GM13977 (cell line): ENCODE measurements at regions not wholly inside any gene's neighbourhood (a gene's known extent, or its start where the extent isn't known, plus 50 kb on each side); places are given as distances from the start of the nearest gene placed in this dataset.

Experiments used
- DNase-seq: peaks from one replicate; pipeline ENCODE4 v3.0.0; 2012; ENCODE audit warnings: low spot score
- in situ Hi-C: fragments of 300-500 bp; cut with MboI; formaldehyde crosslinking; loops from one replicate; pipeline ENCODE4 v1.12.0; 2022; ENCODE audit warnings: low sequenced_read_pairs, low pct_unique_long_range_greater_than_20kb, mixed read lengths, inconsistent platforms; ENCODE audit not compliant: unreplicated experiment
- TF ChIP-seq, protein P1 (sequence below): IDR thresholded peaks from 2 replicates; pipeline ENCODE4 v1.5.1; 2012; ENCODE audit warnings: mild to moderate bottlenecking, control low read depth; ENCODE audit not compliant: insufficient read depth; ENCODE audit errors: extremely low read depth, missing control alignments

- in situ Hi-C loops: no loop called here
- DNase-seq: no peak
These were observed 477.7 kb upstream of the ZNF385D start for GRCh38 chr3:22228705-22229104.

DNA sequence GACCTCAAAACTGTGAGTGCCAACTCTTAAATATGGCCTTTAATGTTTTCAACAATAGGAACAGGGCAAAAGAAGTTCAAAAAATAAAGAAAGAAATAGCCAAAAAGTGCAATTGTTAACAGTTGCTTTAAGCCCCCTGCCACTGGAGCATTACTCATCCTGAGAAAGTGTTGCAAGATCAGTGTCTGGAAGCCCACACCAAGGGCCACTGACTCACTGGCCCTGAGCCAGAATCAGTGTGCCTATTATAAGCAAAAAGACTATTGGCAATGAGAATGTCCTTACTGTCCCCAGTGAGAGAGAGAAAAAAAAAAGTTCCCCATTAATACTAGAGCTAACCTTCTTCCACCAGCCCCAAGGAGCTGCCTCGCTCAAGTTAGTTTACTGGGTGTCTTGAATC, 480.1 kb upstream of the ZNF385D start:
- no peak for DNase-seq
- in situ Hi-C loops: no loop called here
- TF ChIP-seq, protein P1, sequence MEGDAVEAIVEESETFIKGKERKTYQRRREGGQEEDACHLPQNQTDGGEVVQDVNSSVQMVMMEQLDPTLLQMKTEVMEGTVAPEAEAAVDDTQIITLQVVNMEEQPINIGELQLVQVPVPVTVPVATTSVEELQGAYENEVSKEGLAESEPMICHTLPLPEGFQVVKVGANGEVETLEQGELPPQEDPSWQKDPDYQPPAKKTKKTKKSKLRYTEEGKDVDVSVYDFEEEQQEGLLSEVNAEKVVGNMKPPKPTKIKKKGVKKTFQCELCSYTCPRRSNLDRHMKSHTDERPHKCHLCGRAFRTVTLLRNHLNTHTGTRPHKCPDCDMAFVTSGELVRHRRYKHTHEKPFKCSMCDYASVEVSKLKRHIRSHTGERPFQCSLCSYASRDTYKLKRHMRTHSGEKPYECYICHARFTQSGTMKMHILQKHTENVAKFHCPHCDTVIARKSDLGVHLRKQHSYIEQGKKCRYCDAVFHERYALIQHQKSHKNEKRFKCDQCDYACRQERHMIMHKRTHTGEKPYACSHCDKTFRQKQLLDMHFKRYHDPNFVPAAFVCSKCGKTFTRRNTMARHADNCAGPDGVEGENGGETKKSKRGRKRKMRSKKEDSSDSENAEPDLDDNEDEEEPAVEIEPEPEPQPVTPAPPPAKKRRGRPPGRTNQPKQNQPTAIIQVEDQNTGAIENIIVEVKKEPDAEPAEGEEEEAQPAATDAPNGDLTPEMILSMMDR: no peak

More at GRCh38 chr3:22228705-22229104, 477.7 kb upstream of the ZNF385D start:
- TF ChIP-seq, protein P1: no peak

DNA sequence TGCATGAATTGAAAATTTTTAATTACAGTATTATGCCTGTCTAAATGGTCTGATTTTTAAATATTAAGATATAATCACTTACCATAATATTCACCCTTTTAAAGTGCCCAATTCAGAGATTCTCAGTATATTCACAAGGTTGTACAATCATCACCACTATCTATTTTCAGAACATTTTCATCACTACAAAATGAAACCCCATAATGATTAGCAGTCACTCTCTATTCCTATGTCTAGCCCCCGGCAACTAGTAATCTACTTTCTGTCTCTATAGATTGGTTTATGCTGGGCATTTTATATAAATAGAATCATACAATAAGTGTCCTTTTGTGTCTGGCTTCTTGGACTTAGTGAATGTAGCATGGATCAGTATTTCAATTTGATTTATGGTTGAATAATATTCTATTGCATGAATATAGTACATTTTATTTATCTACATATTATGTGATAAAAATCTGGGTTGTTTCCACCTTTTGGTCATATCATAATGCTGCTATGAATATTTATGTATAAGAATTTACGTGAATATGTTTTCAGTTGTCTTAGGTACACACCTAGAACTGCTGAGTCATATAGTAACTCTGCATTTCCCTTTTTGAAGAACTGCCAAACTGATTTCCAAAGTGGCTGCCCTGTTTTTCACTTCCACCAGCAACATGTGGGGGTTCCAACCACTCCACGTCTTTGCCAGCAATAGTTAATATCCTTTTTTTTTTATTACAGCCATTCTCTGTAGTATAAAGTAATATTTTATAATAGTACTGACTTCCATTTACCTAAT, 485.7 kb upstream of the ZNF385D start:
- TF ChIP-seq, protein P1: no peak
- in situ Hi-C loops: no loop called here
- DNase-seq: no peak

DNA sequence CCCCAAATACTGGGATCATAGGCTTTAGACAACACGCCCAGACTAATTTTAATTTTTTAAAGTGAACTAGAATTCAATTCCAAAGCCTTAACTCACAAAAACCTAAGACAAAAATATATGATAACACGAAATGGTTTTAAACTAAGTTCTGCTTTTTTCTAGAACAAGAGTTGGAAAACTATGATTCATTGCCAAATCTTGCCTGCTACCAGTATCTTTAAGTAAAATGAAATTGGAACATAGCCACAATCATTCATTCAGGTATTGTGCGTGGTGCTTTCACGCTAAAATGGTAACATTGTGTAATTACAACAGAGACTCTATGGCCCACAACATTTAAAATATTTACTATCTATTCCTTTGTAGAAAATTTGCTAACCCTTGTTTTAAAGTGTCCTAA, 488.0 kb upstream of the ZNF385D start:
- in situ Hi-C loops: no loop called here
- no peak for DNase-seq

GRCh38 chr3:22241110-22241509, 490.1 kb upstream of the ZNF385D start:
- TF ChIP-seq, protein P1: no peak
- DNase-seq: no peak
- in situ Hi-C loops: no loop called here

More for the DNA sequence above, 488.0 kb upstream of the ZNF385D start:
- TF ChIP-seq, protein P1: no peak

DNA sequence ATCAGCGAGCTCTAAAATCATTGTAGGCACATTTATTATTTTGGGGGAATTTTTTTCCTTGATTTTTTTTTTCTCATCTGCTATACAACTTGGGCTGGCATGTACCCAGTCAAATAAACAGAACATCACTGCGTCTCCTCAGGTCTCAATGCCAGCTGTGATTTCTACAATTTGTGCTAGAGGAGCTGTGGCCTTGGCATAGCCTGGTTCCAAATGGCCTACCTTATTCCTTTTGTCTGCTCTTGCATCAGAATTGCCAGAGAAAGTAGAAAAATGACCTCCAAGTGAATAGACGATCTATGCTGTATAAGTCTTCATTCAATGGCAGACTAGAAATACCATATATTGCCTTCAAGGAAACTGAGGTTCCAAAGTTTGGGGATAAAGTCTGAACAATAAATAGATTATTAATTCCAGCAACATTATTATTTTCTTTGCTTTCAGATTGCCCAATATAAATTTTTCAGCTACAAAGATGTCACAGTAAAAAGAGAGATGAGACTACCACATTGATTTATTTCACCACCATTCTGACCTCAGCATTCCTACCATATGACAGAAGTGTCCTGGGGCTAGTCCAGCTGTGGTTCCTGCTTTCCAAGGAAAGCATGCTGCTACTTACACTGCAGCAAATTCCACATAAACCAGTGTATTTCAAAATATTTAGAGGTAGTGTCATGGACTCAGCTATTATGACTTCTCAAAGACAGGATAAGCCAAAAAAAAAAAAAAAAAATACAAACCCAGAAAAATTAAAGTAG, 493.9 kb upstream of the ZNF385D start:
- TF ChIP-seq, protein P1: no peak
- in situ Hi-C loops: no loop called here
- DNase-seq: no peak
